GM18520 (cell line): ENCODE measurements at regions not wholly inside any gene's neighbourhood (a gene's known extent, or its start where the extent isn't known, plus 50 kb on each side); places are given as distances from the start of the nearest gene placed in this dataset.

Source experiments
- ATAC-seq: cut with Tn5 transposase; IDR thresholded peaks from one replicate; pipeline ENCODE4 v1.9.1; 2021; ENCODE audit not compliant: unreplicated experiment

DNA sequence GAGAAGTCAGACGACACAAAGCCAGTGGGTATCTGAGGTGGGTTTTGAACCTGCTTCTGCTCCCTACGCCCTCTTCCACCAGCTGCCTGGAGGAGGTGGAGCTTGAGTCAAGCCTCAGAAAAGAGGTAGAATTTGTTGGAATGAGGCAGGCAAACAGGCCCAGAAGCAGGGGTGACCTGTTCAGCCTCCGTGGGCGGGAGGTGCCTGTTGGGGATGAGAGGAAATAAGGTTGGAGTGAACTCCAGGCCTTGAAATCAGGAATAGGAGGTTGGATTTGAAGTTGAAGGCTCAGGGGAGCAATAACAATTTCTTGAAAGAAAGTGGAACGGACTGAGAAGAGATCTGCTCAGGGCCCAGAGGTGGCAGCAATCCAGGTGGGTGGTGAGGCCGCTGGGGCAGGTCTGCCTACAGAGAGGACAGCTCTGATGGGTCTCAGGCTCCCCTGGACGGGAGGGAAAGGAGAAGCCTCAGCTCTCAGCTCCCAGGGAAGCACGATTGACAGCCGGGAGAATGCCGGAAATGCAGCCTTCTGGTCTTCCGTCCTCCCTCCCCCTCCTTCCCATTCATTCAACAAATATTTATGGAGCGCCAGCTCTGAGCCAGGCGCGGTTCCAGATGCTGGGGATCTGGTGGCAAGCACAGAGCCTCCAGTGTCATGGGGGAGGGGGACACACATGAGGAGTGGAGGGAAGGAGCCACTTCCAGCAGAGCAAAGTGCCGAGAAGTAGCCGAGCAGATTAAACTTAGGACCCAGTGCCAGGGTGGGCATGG lies 61.9 kb upstream of the CIBAR2 start:
- no peak for ATAC-seq

DNA sequence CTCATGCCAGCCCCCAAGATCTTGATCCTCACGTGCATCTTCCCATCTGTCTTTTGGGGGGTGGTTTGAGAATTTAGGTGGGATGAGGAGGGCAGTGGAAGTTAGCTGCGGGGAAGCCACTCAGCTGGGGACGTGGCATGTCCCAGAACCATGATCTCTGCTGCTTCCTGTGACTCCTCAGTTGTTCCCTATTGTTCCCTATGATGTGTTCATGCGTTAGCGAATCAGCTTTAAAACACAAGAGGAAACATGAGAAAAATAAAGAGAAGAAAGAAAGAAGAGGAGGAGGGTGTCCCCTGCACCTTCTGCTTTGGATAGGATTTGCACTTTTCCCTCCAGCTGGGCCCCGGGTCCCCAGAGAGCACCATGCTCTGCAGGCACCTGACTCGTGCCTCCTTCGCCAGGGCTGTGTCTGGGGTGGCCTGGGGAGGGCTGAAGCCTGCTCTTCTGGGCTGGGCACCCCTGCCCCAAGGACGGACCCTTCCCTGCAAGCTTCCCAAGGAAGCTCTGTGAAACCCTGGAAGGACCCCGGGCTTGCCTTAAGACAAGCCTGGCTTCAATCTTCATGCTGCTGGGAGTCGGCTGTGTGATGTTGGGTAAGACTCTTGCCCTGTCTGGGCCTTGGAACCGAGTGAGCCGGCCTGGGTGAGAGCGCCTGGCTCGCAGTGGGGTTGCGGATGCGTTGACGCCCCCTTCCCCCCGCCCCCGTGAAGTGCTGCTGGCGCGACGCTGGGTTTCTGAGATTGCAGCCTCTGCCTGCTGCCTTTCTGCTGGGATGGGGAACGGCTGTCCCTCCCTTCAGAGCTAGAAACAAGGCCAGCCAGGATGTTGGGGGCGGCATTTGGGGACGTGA lies 62.8 kb upstream of the CIBAR2 start:
- ATAC-seq, result no peak

DNA sequence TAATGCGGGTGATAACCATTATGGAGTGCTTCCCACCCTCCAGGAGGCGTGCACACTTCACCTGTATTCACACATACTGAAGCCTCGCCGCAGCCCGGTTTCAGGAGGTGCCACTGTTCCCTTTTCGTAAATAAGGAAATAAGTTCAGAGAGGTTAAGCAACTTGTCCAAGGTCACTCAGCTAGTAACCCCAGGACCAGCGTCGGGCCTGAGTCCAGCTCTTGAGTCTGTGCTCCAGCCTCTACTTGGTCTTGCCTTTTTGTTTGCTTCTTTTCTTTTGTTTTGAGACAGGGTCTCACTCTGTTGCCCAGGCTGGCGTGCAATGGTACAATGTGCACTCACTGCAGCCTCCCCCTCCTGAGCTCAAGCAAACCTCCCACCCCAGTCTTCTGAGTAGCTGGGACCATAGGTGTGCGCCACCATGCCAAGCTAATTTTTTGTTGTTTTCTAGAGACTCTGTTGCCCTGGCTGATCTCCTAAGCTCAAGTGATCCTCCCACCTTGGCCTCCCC lies 63.5 kb upstream of the CIBAR2 start:
- no peak for ATAC-seq

DNA sequence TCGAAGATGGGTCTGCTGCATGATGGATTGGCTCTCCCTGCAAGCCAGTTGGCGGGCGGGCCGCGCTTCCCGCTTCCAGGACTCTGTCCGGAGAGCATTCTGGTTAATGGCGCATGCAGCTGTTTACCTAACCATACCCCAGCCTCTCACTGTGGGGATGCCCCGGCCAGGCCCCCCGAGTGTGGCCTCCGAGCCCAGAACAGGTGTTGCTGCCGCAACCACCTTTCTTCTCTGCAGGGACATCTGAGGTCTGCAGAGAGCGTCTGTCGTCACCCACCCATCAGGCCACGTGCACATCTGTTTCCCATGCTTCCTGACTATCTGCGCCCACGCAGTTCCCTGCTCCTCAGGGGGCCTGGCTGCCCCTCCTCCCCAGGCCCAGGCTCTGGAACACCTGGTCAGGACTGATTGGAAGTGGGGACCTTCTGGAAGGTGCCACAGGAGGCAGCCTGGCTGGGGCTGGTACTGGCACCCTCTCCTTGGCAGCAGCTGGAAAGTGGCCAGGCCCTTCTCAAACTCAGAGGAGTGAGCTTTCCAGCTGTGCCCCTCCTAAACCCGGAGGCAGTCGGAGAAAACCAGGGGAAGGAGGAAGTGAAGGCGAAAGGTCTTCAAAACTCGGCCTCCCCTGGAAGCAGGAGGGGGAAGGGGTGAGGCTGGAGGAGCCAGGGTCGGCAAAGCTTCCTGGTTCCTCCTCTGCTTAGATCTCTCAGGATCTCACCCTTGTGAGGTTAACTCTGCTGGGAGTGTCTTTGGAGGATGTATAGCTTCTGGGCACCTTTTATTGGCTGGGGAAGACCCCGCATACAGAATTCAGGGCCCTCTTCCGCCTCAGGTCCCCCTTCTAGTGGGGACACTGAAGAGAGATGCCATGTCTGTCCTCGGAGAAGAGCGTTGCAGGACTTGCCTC lies 64.5 kb upstream of the CIBAR2 start:
- ATAC-seq, result no peak

DNA sequence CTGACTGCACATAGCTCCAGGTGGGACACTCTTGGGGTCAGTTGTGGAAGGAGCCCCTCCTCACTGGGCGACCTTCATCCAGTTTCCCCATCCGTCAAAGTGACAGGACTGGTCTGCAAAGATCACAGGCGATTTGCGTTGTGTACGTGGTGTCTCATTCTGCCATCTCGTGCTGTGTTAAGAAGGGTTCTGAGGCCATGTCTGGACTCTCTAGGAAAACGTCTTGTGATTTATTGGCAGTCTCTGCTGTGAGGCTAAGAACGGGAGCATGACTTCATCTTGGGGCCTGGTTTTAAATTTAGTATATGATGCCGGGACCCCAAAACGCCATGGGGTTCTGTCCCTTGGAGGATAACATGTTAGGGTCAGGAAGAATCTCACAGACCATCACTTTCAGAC lies 65.2 kb upstream of the CIBAR2 start:
- ATAC-seq, result no peak

DNA sequence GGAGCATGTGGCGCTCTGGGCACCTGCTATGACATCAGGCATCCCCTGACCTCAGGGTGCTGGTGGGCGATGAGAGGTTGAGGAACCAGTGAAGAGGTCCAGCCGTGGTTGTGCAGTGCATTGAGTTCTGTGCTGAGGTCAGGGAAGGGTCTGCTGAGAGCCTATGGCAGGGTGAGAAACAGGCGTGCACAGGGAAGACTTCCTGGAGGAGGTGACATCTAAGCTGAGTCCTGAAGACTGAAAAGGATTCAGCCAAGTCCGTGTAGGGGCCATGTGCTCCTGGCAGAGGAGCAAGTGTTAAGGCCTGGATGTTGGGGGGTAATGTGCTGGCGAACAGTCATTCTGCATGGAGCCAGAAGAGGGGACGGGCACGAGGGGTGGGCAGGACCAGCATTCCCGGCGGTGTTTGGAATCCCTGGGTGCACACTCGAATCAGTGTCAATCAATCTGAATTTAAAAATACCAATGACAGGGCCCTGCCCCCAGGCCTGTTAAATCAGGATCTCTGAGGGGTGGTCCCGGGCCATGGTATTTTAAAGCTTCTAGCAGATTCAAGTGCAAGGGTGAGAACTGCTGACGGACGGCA lies 65.8 kb upstream of the CIBAR2 start:
- no peak for ATAC-seq

DNA sequence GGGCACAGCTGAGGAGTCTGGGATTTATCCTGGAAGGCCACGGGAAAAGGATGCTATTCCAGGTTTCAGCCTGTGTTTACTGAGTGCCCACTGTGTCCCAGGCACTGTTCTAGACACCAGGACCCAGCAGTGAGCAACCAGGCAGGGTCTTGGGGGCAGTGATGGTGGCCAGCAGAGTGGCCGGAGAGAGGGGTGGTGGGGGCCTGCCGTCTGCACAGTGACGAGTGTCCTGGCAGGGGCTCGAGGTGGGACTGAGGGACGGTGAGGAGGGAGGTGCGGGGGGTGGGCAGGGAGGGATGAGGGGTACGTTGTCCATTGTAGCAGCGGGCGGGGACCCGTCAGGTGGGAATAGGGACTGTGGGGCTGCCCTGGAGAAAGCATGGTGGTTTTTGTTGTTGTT lies 66.3 kb upstream of the CIBAR2 start:
- ATAC-seq, result no peak

DNA sequence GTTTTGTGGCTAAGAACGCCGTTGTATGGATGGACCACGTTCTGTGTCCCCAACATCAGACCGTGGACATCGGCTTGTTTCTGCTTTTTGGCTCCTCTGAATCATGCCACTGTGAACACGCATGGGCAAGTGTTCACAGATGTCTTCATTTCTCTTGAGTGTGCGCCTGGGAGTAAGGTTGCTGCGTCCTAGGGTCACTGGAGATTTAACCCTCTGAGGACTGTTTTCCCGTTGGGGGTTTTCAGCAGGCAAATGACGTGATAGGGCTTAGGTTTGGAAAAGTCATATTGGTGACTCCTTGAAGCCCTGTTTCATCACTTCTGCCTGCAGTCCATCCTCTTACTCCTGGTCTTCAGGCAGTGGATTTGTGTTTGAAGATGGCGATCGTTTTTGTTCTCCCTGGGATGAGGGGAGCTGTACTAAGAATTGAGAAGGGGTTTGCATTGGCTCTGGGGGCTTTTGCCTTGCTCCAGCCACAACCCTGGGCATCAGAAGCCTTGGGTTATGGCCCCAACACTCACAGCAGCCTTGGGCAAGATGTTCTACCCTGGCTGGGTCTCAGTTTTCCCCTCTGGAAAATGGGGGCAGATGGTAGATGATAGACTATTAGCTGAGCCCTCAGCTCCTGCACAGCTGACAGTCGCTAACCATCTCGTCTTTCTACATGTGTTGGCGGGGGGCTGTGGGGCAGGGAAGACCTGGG lies 67.2 kb upstream of the CIBAR2 start:
- no peak for ATAC-seq

DNA sequence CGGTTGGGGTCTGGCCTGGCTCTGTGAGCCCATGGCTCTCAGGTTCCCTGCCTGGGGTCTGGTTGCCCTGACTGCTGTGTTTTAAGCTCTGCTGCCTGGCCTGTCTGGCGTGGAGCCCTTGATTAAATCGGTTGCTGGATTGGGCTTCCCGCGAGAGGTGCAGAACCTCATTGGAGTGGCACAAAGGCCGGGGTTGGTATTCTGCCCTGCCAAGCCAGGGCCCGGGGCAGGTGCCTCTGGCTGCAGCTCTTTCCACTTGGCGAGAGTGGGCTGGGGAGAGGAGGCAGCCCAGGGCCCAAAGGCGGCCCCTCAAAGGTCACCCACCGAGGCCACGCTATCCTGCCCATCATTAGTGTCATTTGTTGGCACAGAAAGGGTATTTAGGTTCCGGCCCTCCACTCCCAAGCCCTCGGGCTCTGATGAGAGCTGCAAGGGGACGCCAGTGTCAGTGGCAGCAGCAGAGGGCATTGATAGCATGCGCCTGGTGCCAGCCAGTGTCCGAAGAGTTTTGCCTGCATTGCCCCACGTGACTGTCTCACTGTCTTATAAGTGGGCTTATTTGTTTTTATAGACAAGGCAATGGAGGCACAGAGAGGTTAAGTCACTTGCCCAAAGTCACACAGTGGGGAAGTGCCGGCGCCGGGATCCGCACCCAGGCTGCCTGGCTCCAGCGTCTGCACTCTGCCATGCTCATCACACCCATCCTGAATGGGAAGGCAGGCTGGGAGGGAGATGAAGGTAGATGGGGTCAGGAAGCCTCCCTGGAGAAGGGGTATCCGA lies 68.0 kb upstream of the CIBAR2 start:
- ATAC-seq, result no peak

DNA sequence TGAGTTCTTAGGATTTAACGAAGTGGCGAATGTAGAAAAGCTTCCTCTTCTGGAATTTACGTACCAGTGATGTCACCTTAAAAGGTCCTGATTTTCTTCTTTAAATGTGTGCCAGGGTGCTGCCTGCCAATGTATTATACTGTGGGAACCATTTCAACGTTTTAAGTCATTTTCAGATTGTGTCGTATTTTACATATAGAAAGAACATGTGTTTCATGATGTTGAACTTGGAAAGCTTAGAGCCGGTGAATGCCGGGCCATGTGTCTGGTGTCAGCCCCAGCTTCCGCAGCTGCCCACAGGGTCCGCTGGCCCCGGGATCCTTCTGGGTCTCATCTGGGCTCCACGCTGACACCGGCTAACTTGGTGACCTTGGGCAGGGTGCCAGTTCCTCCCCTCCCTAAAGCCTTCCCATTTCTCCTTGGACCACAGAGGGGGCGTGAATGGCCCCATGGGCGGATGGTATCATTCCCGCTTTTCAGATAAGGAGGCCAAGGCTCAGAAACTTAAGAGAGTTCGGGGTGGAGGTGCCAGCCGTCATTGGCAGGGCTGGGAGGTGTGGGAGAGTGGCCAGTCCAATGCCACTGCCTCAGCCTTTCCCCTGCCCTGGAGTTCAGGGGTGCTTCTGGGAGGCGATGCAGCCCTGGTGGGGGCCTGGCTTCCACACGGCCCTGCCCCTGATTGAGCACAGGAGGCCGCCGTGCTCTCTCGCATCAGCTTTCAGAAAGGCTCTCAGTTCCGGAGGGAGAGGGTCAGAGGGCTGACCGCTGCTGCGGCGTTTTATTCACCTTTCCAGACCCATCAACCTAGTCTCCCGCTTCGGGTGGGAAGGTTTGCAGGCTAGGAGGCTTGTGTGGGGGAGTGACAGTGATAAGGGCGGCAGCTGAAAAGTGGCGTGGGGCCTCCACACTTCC lies 68.8 kb upstream of the CIBAR2 start:
- no peak for ATAC-seq

DNA sequence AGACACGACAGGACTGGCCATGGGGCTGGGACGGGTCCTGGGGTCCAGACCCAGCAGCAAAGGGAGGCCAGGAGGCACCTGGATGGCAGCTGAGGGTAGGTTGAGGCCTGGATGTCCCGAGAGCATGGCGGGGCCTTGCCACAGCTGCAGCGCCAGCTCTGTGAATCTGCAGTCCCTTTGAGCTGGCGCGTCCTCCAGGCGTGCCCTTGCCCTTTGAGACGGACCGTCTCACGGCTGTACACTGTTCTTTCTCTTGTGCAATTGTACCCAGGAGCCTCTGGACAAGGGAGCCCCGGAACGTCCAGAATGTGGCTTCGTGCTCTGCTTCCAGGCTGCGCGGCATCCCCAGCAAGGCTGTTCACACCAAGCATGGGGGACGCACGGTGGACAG lies 69.5 kb upstream of the CIBAR2 start:
- ATAC-seq, result no peak

DNA sequence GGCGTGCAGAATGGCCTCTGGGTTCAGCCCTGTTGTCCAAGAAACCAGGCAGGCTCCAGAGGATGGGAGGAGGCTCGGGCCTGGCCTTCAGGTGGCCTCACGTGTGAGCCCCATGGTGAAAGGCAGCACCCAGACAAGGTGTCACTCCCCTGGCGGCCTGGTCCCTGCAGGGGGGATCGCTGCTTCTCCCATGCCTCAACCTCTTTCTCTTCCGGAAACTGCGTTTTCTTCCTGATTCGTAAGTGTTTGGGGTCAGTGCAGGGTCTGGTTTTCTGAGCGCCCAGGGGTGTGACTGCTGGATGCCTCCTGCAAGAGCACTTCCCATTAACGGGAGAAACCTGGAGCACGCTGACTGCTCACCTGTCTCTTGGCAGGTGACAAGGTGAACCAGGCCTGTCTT lies 70.0 kb upstream of the CIBAR2 start:
- ATAC-seq, result no peak

DNA sequence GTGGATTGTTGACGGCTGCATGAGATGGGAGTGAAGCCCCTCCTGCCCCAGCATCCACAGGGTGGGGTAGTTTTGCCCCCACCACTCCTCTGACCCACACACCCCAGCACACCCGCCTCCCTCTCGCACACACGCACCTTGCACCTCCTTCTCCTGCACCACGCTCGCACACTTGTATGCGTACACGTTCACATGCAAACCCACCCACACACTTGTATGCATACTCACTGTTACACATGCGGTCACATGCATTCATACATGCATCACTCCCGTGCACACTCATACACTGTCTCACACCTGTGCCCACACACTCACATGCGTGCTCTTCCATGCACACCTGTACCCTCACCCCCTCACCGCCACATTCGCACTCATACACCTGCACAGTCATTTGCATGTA lies 70.5 kb upstream of the CIBAR2 start:
- ATAC-seq, result no peak

DNA sequence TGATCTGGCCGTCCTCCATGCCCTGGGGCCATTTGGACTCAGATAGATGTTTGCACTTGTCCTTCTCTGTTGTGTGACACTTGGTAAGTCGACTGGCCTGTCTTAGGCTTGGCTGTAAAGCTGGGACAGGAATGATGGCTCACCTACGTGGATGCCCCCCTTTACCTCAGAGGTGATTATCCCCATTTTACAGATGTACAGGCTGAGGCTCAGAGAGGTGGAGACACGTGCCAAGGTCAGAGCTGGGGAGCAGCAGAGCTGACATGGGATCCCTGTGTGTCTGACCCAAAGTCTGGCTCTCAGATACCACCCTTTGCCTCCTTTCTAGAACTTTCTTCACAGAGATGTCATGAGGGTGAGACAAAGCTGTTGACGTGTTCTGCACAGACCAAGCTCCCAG lies 71.3 kb upstream of the CIBAR2 start:
- ATAC-seq, result no peak

DNA sequence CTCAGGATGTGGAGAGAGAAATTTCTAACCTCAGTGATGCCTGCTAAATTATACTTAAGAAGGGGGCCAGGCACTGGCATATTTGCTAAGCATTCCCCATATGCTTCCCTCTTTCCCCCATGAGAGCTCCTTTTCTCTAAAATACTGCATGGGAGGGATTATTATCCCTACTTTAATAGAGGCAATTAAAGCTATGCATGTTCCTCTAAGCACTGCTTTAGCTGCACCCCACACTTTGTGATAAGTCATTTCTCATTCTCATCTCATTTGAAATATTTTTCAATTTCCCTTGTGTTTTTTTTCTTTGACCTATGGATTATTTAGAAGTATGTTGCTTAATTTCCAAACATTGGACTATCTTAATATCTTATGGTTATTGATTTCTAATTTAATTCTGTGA lies 72.1 kb upstream of the CIBAR2 start:
- no peak for ATAC-seq

DNA sequence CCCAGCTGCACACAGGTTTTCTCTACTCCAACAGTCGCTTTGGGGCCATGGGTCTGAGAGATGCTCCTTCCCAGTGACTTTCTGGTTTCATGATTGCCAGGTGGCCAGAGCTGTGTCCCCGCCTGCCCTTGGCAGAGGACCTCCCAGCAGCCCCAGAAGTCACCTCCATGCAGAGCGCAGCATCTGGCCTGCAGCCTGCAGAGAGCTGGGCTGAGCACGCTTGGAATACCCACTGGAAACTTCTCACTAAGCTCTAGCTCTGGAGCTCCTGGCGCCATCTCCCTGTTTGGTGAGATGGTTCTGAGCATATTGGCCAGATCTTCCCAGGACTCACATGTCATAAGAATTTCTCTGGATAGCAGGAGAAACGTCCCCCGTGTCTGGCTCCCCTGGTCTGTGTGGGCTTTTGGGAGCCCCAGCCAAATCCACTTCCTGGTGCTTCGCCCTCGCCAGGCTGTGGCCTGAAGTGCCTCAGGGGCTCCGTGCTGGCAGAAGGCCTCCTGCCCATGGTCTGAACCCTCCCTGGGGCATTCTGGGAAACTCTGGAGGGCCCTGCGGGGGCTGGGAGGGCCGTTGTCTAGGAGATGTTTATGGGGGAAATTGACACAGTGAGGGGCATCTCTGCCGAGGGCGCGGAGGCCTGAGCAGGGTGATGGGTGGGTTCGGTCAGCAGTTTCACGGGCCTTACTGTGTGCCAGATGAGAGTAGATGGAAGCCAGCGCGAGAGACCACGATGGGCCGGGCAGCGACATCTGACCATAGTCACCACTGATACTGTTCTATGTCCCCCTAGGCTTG lies 73.2 kb upstream of the CIBAR2 start:
- ATAC-seq, result no peak

DNA sequence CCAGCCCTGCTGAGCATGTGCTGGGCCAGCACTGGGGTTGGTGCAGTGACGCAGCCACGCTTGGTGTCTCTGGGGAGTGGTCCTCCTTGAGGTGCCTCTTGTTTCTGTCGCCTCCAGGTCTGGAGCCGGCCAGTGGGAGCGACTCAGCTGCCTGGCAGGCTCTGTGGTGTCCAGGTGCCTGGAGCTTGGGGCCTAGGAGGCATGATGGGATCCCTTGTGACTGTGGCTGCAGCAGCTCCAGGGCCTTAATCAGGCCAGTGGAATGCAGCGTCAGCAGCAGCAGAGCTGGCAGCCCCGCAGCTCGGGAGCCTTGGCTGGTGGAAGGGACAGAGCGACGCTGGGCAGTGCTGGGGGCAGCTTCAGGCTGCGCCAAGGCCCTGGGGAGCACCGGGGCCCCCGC lies 74.7 kb upstream of the CIBAR2 start:
- no peak for ATAC-seq

DNA sequence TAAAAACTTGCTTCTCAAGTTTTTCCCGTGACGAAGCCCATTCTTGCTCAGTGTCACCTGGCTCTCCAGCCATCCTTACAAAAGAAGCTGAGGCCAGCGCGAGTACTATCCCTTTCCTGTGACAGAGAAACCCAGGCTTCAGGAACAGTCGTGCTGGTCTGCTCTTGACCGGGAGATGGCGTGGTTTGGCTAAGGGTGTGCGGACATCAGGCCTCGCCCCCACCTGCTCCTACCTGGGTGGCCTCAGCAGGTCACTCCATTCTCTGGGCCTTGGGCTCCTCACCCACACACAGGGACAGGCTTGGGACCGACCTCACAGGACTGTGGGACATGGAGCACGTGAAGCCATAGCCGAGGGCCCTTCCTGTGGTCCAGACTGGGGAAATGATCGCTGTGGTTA lies 75.2 kb upstream of the CIBAR2 start:
- no peak for ATAC-seq
